AG09309 (cell line): ENCODE measurements at regions not wholly inside any gene's neighbourhood (a gene's known extent, or its start where the extent isn't known, plus 50 kb on each side); places are given as distances from the start of the nearest gene placed in this dataset.
"Not testable (repeated sequence)": the region's sequence is repeated elsewhere in the genome, so short reads cannot be mapped to it uniquely, and the experiment has no call there.

Experiments
- DNase-seq: peaks from one replicate; pipeline ENCODE4 v3.0.0-alpha.2; 2010; ENCODE audit warnings: low read depth
- H3K4me3 ChIP-seq: 2 replicates; pipeline ENCODE4 v1.5.1; 2011; ENCODE audit warnings: mild to moderate bottlenecking, low read depth, low read length, moderate library complexity; ENCODE audit not compliant: control insufficient read depth
- TF ChIP-seq, protein P1 (sequence below): IDR thresholded peaks from 2 replicates; pipeline ENCODE4 v1.5.1; 2011; ENCODE audit warnings: mild to moderate bottlenecking, low read depth, low read length, inconsistent platforms; ENCODE audit not compliant: insufficient read depth, control insufficient read depth; ENCODE audit errors: missing control alignments

DNA sequence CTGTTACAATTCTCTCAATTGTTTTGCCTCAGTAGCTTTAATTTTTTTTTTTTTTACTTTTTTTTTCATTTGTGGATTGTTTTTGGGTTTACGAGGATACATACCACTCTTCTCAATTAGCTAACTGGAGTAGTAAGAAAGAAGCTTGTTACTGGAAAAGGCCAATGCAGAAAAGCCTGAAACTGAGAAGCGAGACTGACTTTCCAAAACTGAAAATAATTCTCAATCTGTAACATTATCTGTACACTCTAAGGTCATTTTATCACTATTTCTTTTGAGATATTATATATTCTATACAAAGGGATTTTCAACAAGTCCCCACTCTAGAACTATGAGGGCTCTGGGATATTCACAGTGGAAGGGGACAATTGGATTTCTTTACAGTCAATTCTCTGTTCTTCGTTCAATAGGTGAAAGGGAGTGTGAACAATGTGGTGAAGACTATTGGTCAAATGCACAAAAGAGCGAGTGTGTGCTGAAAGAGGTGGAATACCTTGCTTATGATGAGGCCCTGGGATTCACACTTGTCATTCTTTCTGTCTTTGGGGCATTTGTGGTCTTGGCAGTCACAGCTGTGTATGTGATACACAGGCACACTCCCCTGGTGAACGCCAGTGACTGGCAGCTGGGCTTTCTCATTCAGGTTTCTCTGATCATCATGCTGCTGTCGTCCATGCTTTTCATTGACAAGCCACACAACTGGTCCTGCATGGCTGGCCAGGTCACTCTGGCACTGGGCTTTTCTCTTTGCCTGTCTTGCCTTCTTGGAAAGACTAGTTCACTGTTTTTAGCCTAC is 83.9 kb upstream of the KCNAB1 start:
- DNase-seq, result no peak
- no peak overlapping the region for H3K4me3 ChIP-seq
- TF ChIP-seq, protein P1, sequence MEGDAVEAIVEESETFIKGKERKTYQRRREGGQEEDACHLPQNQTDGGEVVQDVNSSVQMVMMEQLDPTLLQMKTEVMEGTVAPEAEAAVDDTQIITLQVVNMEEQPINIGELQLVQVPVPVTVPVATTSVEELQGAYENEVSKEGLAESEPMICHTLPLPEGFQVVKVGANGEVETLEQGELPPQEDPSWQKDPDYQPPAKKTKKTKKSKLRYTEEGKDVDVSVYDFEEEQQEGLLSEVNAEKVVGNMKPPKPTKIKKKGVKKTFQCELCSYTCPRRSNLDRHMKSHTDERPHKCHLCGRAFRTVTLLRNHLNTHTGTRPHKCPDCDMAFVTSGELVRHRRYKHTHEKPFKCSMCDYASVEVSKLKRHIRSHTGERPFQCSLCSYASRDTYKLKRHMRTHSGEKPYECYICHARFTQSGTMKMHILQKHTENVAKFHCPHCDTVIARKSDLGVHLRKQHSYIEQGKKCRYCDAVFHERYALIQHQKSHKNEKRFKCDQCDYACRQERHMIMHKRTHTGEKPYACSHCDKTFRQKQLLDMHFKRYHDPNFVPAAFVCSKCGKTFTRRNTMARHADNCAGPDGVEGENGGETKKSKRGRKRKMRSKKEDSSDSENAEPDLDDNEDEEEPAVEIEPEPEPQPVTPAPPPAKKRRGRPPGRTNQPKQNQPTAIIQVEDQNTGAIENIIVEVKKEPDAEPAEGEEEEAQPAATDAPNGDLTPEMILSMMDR, result no peak

DNA sequence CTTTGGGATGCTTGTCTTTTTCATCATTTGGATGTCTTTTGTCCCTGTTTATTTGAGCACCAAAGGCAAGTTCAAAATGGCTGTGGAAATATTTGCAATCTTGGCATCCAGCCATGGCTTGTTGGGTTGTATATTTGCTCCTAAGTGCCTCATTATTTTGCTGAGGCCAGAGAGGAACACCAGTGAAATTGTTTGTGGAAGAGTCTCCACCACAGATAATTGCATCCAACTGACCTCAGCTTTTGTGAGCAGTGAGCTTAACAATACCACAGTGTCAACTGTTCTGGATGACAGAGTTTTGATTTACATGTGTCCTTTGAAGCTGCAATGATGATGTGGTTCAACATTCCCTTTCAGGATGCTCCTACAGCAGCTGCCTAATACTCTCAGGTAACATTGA is 83.0 kb upstream of the KCNAB1 start:
- TF ChIP-seq, protein P1, result no peak
- DNase-seq, result no peak

DNA sequence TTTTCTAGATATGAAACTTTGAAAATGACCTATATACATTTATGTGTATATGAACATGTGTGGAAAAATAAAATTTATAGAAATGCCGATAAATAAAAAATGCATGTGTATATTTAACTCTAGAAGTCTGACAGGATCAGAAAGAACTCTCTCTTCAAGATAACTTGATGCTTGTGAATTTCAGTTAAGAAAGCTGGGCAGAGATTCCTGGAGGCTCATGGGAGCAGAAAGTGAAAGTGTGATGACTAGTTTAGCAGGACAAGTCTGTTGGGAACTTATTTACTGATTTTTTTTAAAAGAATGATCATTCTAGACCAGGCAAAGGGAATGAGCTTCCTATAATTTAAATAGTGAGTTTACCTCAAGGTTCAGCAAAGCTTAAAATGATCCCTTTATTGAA is 81.5 kb upstream of the KCNAB1 start:
- no peak for DNase-seq
- no peak overlapping the region for H3K4me3 ChIP-seq
- TF ChIP-seq, protein P1, result no peak

More for the DNA sequence above, 83.0 kb upstream of the KCNAB1 start:
- no peak overlapping the region for H3K4me3 ChIP-seq

DNA sequence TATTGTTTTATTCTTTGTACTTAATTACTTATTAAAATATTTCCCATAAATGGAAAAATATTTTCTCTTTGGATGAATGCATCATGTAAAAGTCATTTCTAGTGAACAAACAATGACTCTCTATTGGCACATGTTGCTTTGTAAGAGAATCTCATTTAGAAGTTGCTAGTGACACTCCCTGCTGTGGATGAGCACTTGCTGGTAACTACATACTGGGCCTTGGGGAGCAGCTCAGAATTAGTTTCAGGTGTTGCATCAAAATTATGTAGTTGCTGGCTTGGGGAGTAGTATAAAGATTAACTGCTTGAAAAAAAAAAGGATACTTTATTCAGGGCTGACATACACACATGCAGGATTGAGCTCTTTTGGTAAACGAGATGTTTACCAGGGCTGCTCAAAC is 80.3 kb upstream of the KCNAB1 start:
- no peak for DNase-seq
- TF ChIP-seq, protein P1, result no peak
- H3K4me3 ChIP-seq, result no peak overlapping the region

DNA sequence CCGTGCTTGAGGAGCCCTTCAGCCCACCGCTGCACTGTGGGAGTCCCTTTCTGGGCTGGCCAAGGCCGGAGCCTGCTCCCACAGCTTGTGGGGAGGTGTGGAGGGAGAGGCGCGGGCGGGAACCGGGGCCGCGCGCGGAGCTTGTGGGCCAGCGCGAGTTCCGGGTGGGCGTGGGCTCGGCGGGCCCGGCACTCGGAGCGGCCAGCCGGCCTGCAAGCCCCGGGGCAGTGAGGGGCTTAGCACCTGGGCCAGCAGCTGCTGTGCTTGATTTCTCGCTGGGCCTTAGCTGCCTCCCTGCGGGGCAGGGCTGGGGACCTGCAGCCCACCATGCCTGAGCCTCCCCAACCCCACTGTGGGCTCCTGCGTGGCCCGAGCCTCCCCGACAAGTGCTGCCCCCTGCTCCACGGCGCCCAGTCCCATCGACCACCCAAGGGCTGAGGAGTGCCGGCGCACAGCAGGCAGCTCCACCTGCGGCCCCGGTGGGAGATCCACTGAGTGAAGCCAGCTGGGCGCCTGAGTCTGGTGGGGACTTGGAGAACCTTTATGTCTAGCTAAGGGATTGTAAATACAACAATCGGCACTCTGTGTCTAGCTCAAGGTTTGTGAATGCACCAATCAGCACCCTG is 79.0 kb upstream of the KCNAB1 start:
- not testable (repeated sequence) for DNase-seq, H3K4me3 ChIP-seq

DNA sequence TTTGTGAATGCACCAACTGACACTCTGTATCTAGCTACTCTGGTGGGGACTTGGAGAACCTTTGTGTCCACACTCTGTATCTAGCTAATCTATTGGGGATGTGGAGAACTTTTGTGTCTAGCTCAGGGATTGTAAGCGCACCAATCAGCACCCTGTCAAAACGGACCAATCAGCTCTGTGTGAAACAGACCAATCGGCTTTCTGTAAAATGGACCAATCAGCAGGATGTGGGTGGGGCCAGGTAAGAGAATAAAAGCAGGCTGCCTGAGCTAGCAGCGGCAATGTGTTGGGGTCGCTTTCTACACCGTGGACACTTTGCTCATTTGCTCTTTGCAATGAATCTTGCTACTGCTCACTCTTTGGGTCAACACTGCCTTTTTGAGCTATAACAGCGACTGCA is 78.5 kb upstream of the KCNAB1 start:
- DNase-seq, result not testable (repeated sequence)

DNA sequence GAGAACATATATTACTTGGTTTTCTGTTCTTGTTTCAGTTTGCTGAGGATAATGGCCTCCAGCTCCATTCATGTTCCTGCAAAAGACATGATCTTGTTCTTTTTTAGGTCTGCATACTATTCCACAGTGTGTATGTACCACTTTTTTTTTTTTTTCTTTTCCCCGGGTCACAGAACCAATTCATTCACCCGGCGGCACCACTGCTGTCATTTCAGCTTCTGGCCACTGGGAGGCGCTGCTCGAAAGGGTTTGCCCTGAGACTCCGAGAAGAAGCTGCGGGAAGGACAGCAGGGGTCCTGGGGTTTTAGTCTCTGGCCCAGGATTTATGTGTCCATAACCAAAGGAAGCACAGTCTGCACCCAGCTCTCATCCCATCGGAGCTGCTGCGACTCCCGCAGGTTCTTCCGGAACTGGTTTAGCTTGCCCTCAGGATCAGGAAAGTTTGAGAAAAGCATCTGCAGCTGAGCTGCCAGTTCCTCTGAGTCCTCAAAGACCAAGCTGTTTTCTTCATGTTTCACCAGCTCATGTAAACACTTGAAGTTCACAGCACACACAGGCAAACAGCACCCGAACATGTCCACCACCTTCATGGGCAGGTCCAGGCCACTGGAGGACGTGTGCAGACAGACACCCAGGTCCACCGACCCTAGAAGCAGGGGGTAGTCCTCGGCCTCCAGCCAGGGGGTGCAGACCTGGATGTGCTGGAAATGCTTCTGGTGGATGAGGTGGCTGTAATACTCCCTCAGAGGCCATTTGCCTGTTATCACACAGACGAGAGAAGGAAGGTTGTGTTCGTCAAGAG is 76.3 kb upstream of the KCNAB1 start:
- H3K4me3 ChIP-seq, DNase-seq: not testable (repeated sequence)
- TF ChIP-seq, protein P1, result peak; percentile 50

More for the DNA sequence above, 78.5 kb upstream of the KCNAB1 start:
- H3K4me3 ChIP-seq, result not testable (repeated sequence)
